CD4-positive, alpha-beta T cell treated with Interleukin-6 for 4 hours (primary cell): ENCODE measurements at regions not wholly inside any gene's neighbourhood (a gene's known extent, or its start where the extent isn't known, plus 50 kb on each side); places are given as distances from the start of the nearest gene placed in this dataset.
"Not testable (repeated sequence)": the region's sequence is repeated elsewhere in the genome, so short reads cannot be mapped to it uniquely, and the experiment has no call there.

Experiments
- DNase-seq: peaks from one replicate; pipeline ENCODE4 v3.0.0-alpha.2; 2020; ENCODE audit warnings: mixed read lengths

DNA sequence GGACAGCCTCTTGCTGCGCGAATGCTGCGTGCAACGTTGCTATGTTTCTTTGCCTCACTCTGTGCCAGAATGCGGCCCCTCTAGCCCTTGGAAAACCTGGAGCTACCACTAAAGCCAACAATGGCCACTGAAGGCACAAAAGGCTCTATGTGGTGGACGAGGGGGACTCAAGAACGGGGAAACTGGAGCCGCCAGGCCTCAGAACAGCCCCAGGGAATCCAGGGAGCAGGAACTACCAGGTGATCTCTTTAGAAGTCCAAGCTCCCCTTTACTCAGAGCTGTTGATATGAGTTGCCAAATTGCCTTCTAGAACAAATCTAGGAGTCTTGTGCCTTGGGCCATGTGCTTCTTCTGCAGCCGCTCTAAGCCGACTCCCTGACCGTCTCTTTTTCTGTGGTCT, 113.8 kb upstream of the ERRFI1 start:
- no peak for DNase-seq

DNA sequence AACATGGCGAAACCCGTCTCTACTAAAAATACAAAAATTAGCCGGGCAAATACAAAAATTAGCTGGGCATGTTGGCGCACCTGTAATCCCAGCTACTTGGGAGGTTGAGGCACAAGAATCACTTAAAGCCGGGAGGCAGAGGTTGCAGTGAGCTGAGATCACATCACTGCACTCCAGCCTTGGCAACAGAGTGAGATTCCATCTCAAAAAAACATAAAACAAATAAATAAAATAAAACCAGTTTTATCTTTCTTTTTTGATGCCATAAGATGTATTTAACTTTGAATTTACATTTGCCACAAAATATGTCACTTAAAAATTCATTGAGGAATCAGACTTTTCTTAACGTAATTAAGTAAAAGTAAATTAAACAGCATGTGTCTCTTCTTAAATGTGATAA, 113.3 kb upstream of the ERRFI1 start:
- DNase-seq = no peak

- no peak for DNase-seq
Measured at GRCh38 chr1:8138673-8139072, 112.6 kb upstream of the ERRFI1 start.

- DNase-seq = no peak
Measured at GRCh38 chr1:8137481-8138244, 111.6 kb upstream of the ERRFI1 start.

DNA sequence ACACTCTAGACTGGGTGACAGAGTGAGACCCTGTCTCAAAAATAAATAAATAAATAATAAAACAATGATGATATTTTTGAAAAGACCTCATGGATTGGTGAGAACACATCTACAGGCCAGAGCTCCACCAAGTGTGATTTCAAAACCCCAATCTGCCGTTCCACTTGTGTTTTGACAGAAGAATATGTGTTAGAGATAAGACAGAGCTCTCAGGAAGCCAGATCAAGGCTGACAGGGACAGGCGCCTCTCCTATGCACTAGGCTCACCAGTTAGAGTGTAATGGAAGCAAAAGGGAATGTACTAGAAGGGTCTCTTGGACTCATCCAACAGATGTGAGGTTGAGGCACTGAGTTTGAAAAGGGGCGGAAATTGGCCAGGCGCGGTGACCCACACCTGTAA, 110.7 kb upstream of the ERRFI1 start:
- no peak for DNase-seq

GRCh38 chr1:8135250-8135649, 109.1 kb upstream of the ERRFI1 start:
- no peak for DNase-seq

GRCh38 chr1:8134546-8135235, 108.6 kb upstream of the ERRFI1 start:
- no peak for DNase-seq

GRCh38 chr1:8133657-8134430, 107.7 kb upstream of the ERRFI1 start:
- DNase-seq = no peak

DNA sequence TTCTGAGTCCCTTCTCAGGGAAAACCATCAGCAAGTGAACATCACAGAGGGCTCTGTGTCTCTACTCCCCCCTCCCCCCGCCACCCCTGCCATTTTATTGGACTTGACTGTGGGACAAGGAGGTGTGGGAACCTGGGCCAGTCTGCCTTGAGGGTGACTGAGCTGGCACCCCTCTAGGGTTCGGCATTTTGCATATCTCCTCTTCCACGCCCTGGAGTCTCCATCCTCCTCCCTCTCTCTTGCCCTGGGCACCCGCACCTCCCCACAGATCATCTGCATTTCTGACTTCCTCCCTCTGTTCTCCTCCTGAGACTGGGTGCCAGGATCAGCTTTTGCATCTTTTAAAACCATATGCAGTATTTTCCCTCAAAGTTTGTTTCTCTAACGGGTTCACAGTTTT, 107.1 kb upstream of the ERRFI1 start:
- DNase-seq = no peak

GRCh38 chr1:8127171-8127641, 101.1 kb upstream of the ERRFI1 start:
- DNase-seq = no peak

DNA sequence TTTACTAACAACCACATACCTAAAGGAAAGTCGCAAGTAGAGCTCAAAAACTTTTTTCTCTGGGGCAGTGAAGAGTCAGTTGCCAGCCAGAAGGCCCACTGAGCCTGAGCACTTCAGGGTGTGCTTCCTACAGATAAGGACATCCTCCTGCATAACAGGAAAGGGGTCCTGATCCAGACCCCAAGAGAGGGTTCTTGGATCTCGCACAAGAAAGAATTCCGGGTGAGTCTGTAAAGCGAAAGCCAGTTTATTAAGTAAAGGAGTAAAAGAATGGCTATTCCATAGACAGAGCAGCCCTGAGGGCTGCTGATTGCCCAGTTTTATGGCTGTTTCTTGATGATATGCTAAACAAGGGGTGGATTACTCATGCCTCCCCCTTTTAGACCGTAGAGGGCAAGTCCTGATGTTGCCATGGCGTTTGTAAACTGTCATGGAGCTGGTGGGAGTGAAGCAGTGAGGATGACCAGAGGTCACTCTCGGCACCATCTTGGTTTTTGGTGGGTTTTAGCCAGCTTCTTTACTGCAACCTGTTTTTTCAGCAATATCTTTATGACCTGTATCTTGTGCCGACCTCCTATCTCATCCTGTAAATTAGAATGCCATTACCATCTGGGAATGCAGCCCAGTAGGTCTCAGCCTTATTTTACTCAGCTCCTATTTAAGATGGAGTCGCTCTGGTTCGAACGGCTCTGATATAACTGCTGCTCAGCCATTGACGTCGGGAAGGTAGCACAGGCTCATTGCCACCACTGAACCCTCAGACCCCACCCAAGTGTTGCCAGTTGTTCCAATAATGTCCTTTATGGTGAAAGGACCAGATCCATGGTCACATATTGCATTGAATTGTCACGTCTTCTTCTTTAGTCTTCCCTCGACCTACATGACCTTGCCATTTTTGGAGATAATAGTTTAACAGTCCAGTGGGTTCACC, 96.6 kb upstream of the ERRFI1 start:
- no peak for DNase-seq

DNA sequence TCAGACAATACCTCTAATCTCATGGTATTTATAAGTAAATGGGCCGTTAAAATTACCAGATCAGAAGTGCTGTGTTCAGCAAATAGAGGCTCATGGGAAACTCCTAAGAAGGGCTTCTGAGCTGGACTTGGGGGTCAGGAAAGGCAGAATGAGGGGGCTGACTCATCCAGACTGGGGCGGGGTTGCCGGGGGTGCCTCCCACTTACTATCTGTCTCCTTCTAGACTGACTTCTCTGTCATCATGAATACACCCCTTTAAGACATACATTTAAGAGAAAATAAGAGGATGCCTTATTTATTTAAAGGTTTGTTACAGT, 96.0 kb upstream of the ERRFI1 start:
- DNase-seq = no peak

GRCh38 chr1:8121261-8122159, 95.4 kb upstream of the ERRFI1 start:
- no peak for DNase-seq

DNA sequence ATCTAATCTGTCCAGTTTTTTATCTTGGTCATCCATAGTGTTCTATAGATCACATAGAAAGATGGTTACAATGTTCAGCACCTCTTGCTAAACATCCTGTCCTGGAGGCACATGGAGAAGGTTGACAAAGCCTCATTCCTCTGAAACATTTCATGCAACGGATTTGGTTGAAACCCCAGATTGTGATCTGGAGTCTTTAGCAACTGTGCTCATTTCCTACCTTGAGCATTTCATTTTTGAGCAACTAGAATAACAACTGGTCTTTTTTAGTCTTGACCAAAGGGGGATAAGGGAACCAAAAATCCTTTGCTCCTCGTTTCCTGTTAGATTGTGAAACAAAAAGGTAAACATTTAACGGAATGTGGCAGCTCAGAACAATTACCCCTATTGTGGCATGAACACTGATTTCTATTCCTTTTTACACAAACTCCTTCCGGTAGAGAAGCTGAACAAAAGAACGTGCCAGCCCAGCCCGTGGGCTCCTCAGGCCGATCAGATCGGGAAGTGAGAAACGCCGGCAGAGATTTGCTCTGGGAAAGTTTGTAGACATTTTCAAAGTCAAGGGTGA, 94.7 kb upstream of the ERRFI1 start:
- no peak for DNase-seq

DNA sequence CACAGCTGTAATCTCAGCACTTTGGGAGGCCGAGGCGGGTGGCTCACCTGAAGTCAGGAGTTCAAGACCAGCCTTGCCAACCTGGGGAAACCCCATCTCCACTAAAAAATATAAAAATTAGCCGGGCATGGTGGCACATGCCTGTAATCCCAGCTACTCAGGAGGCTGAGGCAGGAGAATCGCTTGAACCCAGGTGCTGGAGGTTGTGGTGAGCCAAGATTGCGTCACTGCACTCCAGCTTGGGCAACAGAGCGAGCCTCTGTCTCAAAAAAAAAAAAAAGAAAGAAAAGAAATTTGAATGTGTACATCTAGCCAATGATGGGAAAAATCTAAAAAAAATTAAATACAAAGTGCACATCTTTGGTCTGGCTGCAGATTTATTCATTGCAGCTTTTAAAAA, 92.6 kb upstream of the ERRFI1 start:
- DNase-seq = not testable (repeated sequence)

- DNase-seq = no peak
Measured at GRCh38 chr1:8118031-8118451, 91.9 kb upstream of the ERRFI1 start.

GRCh38 chr1:8116894-8117264, 90.8 kb upstream of the ERRFI1 start:
- no peak for DNase-seq

DNA sequence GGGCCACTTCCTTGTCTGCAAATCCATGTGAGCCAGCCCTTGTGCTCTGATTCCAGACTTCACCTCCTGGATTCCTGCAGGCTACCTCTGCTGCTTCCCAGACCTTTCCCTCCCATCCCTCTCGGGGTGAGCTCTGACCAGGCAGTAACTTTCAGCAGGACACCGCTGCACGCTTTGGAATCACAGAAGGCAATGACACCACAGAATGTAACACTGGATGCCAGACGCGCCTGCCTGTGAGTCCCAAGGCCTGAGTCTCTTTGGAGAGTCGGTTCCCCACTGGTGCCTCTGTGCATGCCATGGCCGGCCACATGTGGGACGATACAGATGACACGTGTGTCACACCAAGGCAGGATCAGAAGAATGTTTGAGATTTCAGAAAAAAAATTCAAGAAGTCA, 89.7 kb upstream of the ERRFI1 start:
- DNase-seq = no peak

DNA sequence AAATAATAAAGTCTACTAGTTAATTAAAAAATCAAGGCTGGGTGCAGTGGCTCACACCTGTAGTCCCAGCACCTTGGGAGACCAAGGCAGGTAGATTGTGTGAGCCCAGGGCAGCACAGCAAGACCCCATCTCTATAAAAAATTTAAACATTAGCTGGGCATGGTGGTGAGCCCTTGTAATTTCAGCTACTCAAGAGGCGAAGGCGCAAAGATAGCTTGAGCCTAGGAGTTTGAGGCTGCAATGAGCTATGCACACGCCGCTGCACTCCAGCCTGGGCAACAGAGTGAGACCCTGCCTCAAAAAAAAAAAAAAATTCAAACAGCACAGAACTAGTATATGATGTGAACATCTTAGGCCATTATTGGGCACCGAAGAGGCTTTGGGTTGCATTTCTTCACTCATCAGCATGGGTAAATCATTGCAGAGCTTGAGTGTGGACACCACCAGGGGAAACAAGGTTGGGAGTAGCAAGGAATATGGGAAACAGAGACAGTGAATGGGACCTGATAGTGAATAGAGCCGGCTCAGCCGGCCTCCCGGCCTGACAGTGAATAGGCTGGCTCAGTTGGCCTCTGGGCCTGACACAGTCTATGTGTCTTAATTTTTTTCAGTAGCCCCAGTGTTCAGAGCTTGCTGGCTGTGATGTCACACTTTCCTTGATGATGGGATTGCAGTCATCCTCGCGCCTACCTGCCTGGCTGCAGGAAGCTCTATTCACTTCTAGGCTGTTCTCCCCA, 89.1 kb upstream of the ERRFI1 start:
- DNase-seq = no peak
